ENCODE measurements at regions not wholly inside any gene's neighbourhood (a gene's known extent, or its start where the extent isn't known, plus 50 kb on each side); places are given as distances from the start of the nearest gene placed in this dataset.

DNA sequence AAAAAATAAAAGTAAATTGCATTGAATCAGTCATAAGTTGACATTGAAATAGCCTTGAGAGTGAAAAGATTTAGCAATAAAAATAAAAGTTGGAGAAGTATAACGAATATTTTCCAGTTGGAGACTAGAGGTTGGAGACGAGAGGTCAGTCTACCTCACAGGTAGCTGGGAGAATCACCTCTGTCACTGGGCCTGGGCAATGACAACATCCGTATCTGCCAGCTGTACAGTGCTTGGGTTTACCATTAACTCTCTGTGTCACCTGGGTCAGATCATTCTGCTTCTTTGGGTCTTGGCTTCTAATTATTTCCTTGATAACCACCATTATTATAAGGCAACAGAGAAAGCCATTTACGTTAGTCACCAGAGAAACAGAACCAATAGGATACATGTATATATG is 62.0 kb upstream of the STEAP4 start:
- no peak for DNase-seq
- Mint-ChIP-seq H3K36me3 (ENCODE audit: insufficient read depth, unreplicated experiment) (no peaks in the 10 kb centered on the region), H3K4me3 (ENCODE audit: unreplicated experiment) (no peak overlapping the region), H3K4me1 (ENCODE audit: low read depth, unreplicated experiment) (no peaks in the 10 kb centered on the region), H3K9me3 (ENCODE audit: unreplicated experiment) (no peaks in the 10 kb centered on the region), H3K27me3 (ENCODE audit: insufficient read depth, unreplicated experiment) (no peaks in the 10 kb centered on the region), H3K27ac (ENCODE audit: unreplicated experiment) (no peak overlapping the region)
- POLR2A ChIA-PET = no interaction called here
- CTCF ChIA-PET = no interaction called here
- H3K9me3 ChIP-seq = no peaks in the 10 kb centered on the region
- TF ChIP-seq, protein P1, sequence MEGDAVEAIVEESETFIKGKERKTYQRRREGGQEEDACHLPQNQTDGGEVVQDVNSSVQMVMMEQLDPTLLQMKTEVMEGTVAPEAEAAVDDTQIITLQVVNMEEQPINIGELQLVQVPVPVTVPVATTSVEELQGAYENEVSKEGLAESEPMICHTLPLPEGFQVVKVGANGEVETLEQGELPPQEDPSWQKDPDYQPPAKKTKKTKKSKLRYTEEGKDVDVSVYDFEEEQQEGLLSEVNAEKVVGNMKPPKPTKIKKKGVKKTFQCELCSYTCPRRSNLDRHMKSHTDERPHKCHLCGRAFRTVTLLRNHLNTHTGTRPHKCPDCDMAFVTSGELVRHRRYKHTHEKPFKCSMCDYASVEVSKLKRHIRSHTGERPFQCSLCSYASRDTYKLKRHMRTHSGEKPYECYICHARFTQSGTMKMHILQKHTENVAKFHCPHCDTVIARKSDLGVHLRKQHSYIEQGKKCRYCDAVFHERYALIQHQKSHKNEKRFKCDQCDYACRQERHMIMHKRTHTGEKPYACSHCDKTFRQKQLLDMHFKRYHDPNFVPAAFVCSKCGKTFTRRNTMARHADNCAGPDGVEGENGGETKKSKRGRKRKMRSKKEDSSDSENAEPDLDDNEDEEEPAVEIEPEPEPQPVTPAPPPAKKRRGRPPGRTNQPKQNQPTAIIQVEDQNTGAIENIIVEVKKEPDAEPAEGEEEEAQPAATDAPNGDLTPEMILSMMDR (IDR thresholded peaks at IDR 0.05; ENCODE audit: insufficient read depth in 1 of 2, low read depth in 1 of 2, low read length in 1 of 2, severe bottlenecking in 1 of 2, unreplicated experiment in 1 of 2) = no peak
- no peaks in the 10 kb centered on the region for H3K36me3 ChIP-seq (ENCODE audit: control insufficient read depth, insufficient read depth, low read length)
- no peaks in the 10 kb centered on the region for H3K27me3 ChIP-seq (replicated peaks; ENCODE audit: control insufficient read depth, insufficient read depth, low read length)
- no peak overlapping the region for H3K4me3 ChIP-seq (ENCODE audit: low read depth, low read length)
- no peaks in the 10 kb centered on the region for H3K4me1 ChIP-seq
- BruUV-seq (replicated peaks) = no TSS peak
- intact Hi-C loops (cut with micrococcal nuclease; ENCODE audit: unreplicated experiment) = no loop called here

DNA sequence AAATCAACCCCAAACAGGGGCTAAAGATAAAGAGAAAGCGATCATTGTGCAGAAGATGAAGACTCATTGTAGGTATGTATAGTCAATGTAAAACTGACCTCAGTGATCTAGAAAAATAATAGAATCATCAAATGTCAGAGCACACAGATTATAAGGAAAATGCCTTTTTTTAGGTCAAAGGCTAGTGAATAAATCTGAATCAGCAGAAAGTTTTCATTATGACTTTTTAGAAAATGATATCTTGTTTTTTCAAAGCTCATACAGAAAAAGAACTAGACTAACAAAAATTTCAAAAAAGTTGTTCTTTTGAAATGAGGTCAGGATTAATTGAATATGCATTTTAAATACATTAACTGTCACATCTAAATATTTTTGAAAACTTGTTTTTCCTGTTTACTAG is 60.2 kb upstream of the STEAP4 start:
- TF ChIP-seq, protein P1 (IDR thresholded peaks at IDR 0.05; ENCODE audit: insufficient read depth in 1 of 2, low read depth in 1 of 2, low read length in 1 of 2, severe bottlenecking in 1 of 2, unreplicated experiment in 1 of 2) = no peak
- H3K36me3 Mint-ChIP-seq (ENCODE audit: insufficient read depth, unreplicated experiment) = no peaks in the 10 kb centered on the region
- no peaks in the 10 kb centered on the region for H3K4me1 ChIP-seq
- ChIA-PET POLR2A (no interaction called here), CTCF (no interaction called here)
- no peaks in the 10 kb centered on the region for H3K9me3 Mint-ChIP-seq (ENCODE audit: unreplicated experiment)
- H3K36me3 ChIP-seq (ENCODE audit: control insufficient read depth, insufficient read depth, low read length) = no peaks in the 10 kb centered on the region
- no peaks in the 10 kb centered on the region for H3K4me1 Mint-ChIP-seq (ENCODE audit: low read depth, unreplicated experiment)
- DNase-seq = no peak
- no peaks in the 10 kb centered on the region for H3K27me3 Mint-ChIP-seq (ENCODE audit: insufficient read depth, unreplicated experiment)
- H3K27ac Mint-ChIP-seq (ENCODE audit: unreplicated experiment) = no peak overlapping the region
- no peak overlapping the region for H3K4me3 Mint-ChIP-seq (ENCODE audit: unreplicated experiment)
- no peaks in the 10 kb centered on the region for H3K9me3 ChIP-seq
- H3K4me3 ChIP-seq (ENCODE audit: low read depth, low read length) = no peak overlapping the region
- no peaks in the 10 kb centered on the region for H3K27me3 ChIP-seq (replicated peaks; ENCODE audit: control insufficient read depth, insufficient read depth, low read length)
- BruUV-seq (replicated peaks) = no TSS peak
- intact Hi-C loops (cut with micrococcal nuclease; ENCODE audit: unreplicated experiment) = no loop called here

DNA sequence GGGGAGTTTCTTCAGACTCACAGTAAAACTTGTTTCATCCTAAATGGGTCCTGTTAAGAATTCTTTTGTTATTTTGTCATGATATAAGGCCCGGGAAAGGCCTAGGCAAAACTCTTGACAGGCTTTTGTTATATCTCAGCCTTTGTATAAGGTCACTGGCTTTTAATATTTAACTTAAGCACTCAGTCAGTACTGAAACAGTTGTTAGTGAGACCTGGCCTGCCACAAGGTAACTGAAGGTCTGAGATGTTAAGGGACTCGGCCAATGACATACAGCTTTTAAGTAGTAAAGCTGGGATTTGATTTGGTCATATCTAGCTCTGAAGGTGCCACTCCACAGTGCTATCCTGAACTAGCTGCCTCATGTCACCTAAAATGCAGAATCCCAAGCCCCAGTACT is 57.2 kb upstream of the STEAP4 start:
- H3K27ac Mint-ChIP-seq (ENCODE audit: unreplicated experiment) = no peak overlapping the region

More for the DNA sequence above, 57.2 kb upstream of the STEAP4 start:
- no peak overlapping the region for H3K4me3 ChIP-seq (ENCODE audit: low read depth, low read length)
- TF ChIP-seq, protein P1 (IDR thresholded peaks at IDR 0.05; ENCODE audit: insufficient read depth in 1 of 2, low read depth in 1 of 2, low read length in 1 of 2, severe bottlenecking in 1 of 2, unreplicated experiment in 1 of 2) = no peak
- intact Hi-C loops (cut with micrococcal nuclease; ENCODE audit: unreplicated experiment) = no loop called here
- no peak overlapping the region for H3K4me3 Mint-ChIP-seq (ENCODE audit: unreplicated experiment)
- H3K4me1 ChIP-seq = no peaks in the 10 kb centered on the region
- H3K4me1 Mint-ChIP-seq (ENCODE audit: low read depth, unreplicated experiment) = no peaks in the 10 kb centered on the region
- no peaks in the 10 kb centered on the region for H3K27me3 Mint-ChIP-seq (ENCODE audit: insufficient read depth, unreplicated experiment)
- no peak for DNase-seq
- CTCF ChIA-PET = interaction anchor here (0.9 kb wide), 1 partner anchor 19 kb away, joined by 5 read pairs; no protein-coding TSS in a partner anchor
- no peaks in the 10 kb centered on the region for H3K9me3 ChIP-seq
- H3K9me3 Mint-ChIP-seq (ENCODE audit: unreplicated experiment) = no peaks in the 10 kb centered on the region
- no peaks in the 10 kb centered on the region for H3K36me3 ChIP-seq (ENCODE audit: control insufficient read depth, insufficient read depth, low read length)
- POLR2A ChIA-PET = no interaction called here
- no peaks in the 10 kb centered on the region for H3K27me3 ChIP-seq (replicated peaks; ENCODE audit: control insufficient read depth, insufficient read depth, low read length)
- no peaks in the 10 kb centered on the region for H3K36me3 Mint-ChIP-seq (ENCODE audit: insufficient read depth, unreplicated experiment)
- no TSS peak for BruUV-seq (replicated peaks)
